ENCODE measurements at regions not wholly inside any gene's neighbourhood (a gene's known extent, or its start where the extent isn't known, plus 50 kb on each side); places are given as distances from the start of the nearest gene placed in this dataset.

DNA sequence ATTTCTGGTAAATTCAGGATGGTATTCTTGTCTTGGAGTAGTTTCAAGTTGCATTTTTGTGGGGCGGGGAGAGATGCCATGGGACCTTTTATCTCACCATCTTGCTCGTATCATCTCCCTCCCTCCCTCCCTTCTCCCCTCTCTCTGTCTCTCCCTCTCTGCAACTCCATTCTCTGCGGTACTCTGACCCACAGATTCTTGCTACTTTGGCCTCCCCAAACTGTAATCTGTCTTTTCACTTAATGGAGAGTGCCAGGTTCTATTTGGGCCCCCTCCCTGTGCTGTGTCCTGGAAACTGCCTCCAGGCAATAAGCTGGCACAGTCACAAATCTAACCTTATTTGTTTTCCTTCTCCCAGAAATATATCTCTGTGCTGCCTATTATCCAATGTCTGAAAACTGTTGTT is 175.2 kb downstream of the PAWR start:
- TF ChIP-seq, protein P1, sequence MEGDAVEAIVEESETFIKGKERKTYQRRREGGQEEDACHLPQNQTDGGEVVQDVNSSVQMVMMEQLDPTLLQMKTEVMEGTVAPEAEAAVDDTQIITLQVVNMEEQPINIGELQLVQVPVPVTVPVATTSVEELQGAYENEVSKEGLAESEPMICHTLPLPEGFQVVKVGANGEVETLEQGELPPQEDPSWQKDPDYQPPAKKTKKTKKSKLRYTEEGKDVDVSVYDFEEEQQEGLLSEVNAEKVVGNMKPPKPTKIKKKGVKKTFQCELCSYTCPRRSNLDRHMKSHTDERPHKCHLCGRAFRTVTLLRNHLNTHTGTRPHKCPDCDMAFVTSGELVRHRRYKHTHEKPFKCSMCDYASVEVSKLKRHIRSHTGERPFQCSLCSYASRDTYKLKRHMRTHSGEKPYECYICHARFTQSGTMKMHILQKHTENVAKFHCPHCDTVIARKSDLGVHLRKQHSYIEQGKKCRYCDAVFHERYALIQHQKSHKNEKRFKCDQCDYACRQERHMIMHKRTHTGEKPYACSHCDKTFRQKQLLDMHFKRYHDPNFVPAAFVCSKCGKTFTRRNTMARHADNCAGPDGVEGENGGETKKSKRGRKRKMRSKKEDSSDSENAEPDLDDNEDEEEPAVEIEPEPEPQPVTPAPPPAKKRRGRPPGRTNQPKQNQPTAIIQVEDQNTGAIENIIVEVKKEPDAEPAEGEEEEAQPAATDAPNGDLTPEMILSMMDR (IDR thresholded peaks at IDR 0.05), result no peak
- no peaks in the 10 kb centered on the region for H3K9me3 ChIP-seq

DNA sequence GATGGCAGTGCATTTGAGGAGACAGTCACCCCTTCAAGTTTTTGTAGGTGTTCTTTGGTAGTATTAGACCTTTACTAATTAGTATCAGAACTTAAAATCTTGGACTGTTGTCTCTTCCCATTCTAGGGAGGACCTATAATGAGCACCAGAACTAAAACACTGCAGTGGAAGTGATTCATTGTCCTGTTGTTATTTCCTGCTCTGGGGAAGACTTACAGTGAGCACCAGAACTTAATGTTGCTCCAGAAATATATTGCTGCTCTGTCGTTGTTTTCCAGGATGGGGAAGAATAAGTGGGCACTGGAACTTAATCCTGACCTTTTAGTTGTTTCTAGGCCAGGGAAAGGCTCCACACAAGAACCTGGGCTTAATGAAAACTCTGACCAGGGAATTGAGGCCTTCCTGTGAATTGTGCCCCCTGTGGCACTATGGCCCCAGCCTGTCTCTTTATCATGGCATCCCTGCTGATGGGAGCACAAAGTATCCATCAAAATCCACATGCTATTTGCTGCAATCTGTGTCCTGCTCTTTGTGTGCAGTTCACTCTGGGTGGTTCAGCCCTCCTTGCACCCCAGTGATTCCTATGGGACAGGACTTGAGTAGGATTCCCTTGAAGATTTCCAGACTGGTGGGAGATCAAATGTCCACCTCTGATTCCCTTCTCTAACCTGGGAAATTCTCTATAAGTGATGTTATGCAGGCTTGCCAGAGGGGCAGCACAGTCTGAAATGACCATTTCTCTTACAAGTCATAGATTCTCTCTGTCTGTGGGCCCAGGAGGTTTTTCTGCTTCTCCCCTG is 175.8 kb downstream of the PAWR start:
- TF ChIP-seq, protein P1 (IDR thresholded peaks at IDR 0.05), result no peak
- H3K9me3 ChIP-seq, result no peaks in the 10 kb centered on the region
- H3K27ac ChIP-seq, result no peak overlapping the region
- H3K36me3 ChIP-seq, result no peaks in the 10 kb centered on the region
- H3K4me3 ChIP-seq, result no peak overlapping the region
- no peak for ATAC-seq (ENCODE audit: insufficient number of reproducible peaks, low FRiP score, low read depth)
- H3K27me3 ChIP-seq (replicated peaks; ENCODE audit: insufficient read depth), result no peaks in the 10 kb centered on the region
- H3K4me1 ChIP-seq (ENCODE audit: control insufficient read depth in 1 of 2, low read depth in 2 of 2), result no peaks in the 10 kb centered on the region
- DNase-seq (ENCODE audit: low spot score), result no peak

More for the DNA sequence above, 175.2 kb downstream of the PAWR start:
- H3K27ac ChIP-seq, result no peak overlapping the region
- H3K36me3 ChIP-seq, result no peaks in the 10 kb centered on the region
- H3K4me1 ChIP-seq (ENCODE audit: control insufficient read depth in 1 of 2, low read depth in 2 of 2), result no peaks in the 10 kb centered on the region
- DNase-seq (ENCODE audit: low spot score) (no peak), ATAC-seq (ENCODE audit: insufficient number of reproducible peaks, low FRiP score, low read depth) (no peak)
- H3K27me3 ChIP-seq (replicated peaks; ENCODE audit: insufficient read depth), result no peaks in the 10 kb centered on the region
- no peak overlapping the region for H3K4me3 ChIP-seq

DNA sequence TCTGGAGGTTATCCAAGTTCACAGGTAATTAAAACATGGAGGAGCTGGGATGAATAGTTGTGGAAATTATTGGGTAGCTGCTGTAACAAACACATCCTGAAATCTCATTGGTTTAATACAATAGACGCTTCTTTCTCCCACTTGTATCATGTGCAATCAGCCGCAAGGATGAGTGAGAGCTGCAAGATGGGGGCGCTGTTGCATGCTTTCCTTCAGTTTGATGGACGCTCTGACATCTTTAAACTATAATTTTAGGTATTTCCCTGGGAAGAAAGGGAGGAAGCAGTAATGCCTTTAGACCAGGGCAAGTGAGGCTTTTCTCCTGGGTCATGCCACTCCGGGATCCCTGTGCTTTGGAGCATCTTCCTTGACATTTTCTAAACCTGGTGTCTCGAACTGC is 178.7 kb downstream of the PAWR start:
- H3K4me3 ChIP-seq, result no peak overlapping the region
- H3K9me3 ChIP-seq, result no peaks in the 10 kb centered on the region
- TF ChIP-seq, protein P1 (IDR thresholded peaks at IDR 0.05), result no peak
- H3K4me1 ChIP-seq (ENCODE audit: control insufficient read depth in 1 of 2, low read depth in 2 of 2), result no peaks in the 10 kb centered on the region
- no peaks in the 10 kb centered on the region for H3K27me3 ChIP-seq (replicated peaks; ENCODE audit: insufficient read depth)
- ATAC-seq (ENCODE audit: insufficient number of reproducible peaks, low FRiP score, low read depth) (no peak), DNase-seq (ENCODE audit: low spot score) (no peak)
- H3K36me3 ChIP-seq, result peaks cover 4% of the 10 kb centered on the region
- H3K27ac ChIP-seq, result no peak overlapping the region

DNA sequence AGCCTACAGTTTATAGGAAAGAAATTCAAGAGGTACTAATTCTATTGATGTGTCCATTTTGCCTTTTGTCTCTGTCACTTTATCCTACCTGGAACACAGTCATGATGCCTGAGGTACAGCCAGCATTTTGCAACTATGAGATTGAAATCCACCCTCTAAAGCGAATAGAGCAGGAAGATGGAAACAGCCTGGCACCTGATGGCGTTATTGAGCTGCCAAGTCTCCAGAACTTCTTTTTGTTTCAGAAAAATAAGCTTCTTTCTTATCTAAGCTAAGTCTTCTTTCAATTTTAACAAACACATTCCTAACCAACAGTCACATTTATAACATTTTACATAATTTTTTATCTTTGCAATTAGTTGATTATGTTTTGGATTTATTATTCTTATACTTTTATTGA is 182.1 kb downstream of the PAWR start:
- Histone ChIP-seq H3K27ac (no peak overlapping the region), H3K4me3 (no peak overlapping the region), H3K9me3 (no peaks in the 10 kb centered on the region), H3K36me3 (peaks cover 4% of the 10 kb centered on the region), H3K27me3 (replicated peaks; ENCODE audit: insufficient read depth) (no peaks in the 10 kb centered on the region), H3K4me1 (ENCODE audit: control insufficient read depth in 1 of 2, low read depth in 2 of 2) (no peaks in the 10 kb centered on the region)
- no peak for DNase-seq (ENCODE audit: low spot score)
- TF ChIP-seq, protein P1 (IDR thresholded peaks at IDR 0.05), result no peak
- no peak for ATAC-seq (ENCODE audit: insufficient number of reproducible peaks, low FRiP score, low read depth)
